Ascending aorta (tissue), 2 donors: ENCODE measurements at regions not wholly inside any gene's neighbourhood (a gene's known extent, or its start where the extent isn't known, plus 50 kb on each side); places are given as distances from the start of the nearest gene placed in this dataset.
"Not testable (repeated sequence)": the region's sequence is repeated elsewhere in the genome, so short reads cannot be mapped to it uniquely, and the experiment has no call there.

Experiments
- DNase-seq, 2 donors: peaks; one replicate each; pipeline ENCODE4 v3.0.0-alpha.2; 2019; ENCODE audit warnings: low spot score in 2 of 2
- H3K27ac ChIP-seq, 2 donors: fragments of 200-600 bp; sonication (generic); one replicate each; pipeline ENCODE4 v1.5.1; 2016 to 2017; ENCODE audit warnings: mild to moderate bottlenecking in 1 of 2
- H3K27me3 ChIP-seq: fragments of 200-600 bp; sonication (generic); one replicate; pipeline ENCODE4 v1.5.1; 2017
- H3K36me3 ChIP-seq, 2 donors: fragments of 200-600 bp; sonication (generic); one replicate each; pipeline ENCODE4 v1.5.1; 2016
- H3K4me1 ChIP-seq, 2 donors: fragments of 200-600 bp; sonication (generic); one replicate each; pipeline ENCODE4 v1.5.1; 2016 to 2017; ENCODE audit warnings: mild to moderate bottlenecking in 1 of 2
- H3K4me3 ChIP-seq, 2 donors: fragments of 200-600 bp; sonication (generic); one replicate each; pipeline ENCODE4 v1.5.1; 2016 to 2017; ENCODE audit warnings: mild to moderate bottlenecking in 1 of 2
- H3K9me3 ChIP-seq, 2 donors: fragments of 200-600 bp; sonication (generic); one replicate each; pipeline ENCODE4 v1.5.1; 2016
- intact Hi-C: fragments of 100-400 bp; cut with DNase I; formaldehyde crosslinking; loops from one replicate; pipeline ENCODE4 v1.15.1; 2023
- TF ChIP-seq, protein P1 (sequence below), 3 experiments: fragments of 200-600 bp in 2 of 3; fragments of 450-650 bp in 1 of 3; sonication (generic) in 2 of 3; IDR thresholded peaks; one replicate each; pipeline ENCODE4 v1.5.1; 2016 to 2019; ENCODE audit warnings: antibody characterized with exemption in 3 of 3, mild to moderate bottlenecking in 1 of 3, moderate library complexity in 1 of 3

DNA sequence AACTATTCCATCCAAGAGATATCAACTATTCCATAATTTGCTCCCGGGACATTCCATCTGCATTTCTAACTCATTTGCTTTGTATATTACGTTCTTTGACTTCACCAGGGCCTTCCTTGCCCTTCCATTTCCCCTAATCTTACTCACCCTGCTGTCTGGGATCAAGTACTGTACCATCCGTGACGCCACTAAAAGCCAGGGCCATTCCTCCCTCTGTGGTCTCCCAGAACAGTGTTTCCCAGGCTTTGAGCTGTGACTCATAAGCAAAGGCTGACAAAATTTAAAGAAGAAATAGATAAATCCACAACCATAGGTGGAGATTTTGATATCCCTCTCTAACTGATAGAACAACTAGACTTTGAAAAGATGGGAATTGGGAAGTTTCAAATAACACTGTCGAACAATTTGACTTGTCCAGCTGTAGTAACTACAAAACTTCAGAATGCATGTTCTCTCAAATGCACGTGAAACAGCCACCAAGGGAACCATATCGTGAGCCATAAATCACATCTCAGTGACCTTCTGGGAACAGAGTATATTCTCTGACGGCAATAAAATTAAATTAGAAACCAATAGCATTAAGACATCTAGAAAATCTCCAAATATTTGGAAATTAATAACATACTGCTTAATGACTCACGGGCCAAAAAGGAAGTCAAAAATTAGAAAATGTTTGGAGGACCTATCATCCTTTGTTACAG lies 501.0 kb downstream of the SETD4 start:
- H3K27ac ChIP-seq: no peak overlapping the region

DNA sequence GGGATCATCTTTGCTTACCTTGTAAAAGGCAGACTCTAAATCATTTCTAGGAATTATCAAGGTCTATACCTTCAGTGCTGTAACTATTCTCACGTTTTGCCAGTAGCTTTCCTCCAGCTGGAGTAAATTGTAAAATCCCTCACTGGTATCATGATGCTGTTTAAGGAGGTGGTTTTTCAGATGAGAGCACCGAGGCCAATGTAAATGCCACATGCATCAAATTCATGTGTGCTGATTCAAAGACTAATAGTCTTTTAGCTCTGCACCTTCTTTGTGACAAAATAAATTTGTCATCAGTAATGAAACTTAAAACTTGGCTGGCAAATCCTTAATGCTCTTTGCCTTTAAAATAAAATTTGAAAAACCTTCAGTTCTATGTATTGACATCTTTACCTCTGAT lies 503.8 kb downstream of the SETD4 start:
- Histone ChIP-seq H3K4me1 (no peaks in the 10 kb centered on the region), H3K4me3 (no peak overlapping the region), H3K36me3 (no peaks in the 10 kb centered on the region), H3K27me3 (no peaks in the 10 kb centered on the region), H3K27ac (no peak overlapping the region), H3K9me3 (no peaks in the 10 kb centered on the region)
- TF ChIP-seq, protein P1, sequence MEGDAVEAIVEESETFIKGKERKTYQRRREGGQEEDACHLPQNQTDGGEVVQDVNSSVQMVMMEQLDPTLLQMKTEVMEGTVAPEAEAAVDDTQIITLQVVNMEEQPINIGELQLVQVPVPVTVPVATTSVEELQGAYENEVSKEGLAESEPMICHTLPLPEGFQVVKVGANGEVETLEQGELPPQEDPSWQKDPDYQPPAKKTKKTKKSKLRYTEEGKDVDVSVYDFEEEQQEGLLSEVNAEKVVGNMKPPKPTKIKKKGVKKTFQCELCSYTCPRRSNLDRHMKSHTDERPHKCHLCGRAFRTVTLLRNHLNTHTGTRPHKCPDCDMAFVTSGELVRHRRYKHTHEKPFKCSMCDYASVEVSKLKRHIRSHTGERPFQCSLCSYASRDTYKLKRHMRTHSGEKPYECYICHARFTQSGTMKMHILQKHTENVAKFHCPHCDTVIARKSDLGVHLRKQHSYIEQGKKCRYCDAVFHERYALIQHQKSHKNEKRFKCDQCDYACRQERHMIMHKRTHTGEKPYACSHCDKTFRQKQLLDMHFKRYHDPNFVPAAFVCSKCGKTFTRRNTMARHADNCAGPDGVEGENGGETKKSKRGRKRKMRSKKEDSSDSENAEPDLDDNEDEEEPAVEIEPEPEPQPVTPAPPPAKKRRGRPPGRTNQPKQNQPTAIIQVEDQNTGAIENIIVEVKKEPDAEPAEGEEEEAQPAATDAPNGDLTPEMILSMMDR (IDR thresholded peaks at IDR 0.05): no peak
- intact Hi-C loops: no loop called here
- no peak for DNase-seq

More for the DNA sequence above, 501.0 kb downstream of the SETD4 start:
- H3K4me1 ChIP-seq: peaks cover 0 to 6% of the 10 kb centered on the region in 2 donors
- no peak overlapping the region for H3K4me3 ChIP-seq
- DNase-seq: no peak
- TF ChIP-seq, protein P1 (IDR thresholded peaks at IDR 0.05): no peak
- intact Hi-C loops: no loop called here
- H3K27me3 ChIP-seq: no peaks in the 10 kb centered on the region
- H3K9me3 ChIP-seq: no peaks in the 10 kb centered on the region
- no peaks in the 10 kb centered on the region for H3K36me3 ChIP-seq

DNA sequence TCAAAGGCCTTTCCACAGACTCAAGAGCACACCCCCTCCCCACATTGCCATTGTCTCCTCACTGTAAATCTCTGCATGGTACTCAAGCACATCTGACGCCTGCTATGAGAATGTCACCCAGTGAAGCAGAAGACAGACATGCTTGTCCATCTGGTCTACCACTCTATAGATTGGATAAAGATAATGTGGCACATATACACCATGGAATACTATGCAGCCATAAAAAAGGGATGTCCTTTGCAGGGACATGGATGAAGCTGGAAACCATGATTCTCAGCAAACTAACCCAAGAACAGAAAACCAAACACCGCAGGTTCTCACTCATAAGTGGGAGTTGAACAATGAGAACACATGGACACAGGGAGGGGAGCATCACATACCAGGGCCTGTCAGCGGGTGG lies 503.4 kb upstream of the RUNX1 start:
- H3K36me3 ChIP-seq, H3K4me1 ChIP-seq, H3K9me3 ChIP-seq, H3K27me3 ChIP-seq, intact Hi-C loops, H3K27ac ChIP-seq, DNase-seq, H3K4me3 ChIP-seq: not testable (repeated sequence)

DNA sequence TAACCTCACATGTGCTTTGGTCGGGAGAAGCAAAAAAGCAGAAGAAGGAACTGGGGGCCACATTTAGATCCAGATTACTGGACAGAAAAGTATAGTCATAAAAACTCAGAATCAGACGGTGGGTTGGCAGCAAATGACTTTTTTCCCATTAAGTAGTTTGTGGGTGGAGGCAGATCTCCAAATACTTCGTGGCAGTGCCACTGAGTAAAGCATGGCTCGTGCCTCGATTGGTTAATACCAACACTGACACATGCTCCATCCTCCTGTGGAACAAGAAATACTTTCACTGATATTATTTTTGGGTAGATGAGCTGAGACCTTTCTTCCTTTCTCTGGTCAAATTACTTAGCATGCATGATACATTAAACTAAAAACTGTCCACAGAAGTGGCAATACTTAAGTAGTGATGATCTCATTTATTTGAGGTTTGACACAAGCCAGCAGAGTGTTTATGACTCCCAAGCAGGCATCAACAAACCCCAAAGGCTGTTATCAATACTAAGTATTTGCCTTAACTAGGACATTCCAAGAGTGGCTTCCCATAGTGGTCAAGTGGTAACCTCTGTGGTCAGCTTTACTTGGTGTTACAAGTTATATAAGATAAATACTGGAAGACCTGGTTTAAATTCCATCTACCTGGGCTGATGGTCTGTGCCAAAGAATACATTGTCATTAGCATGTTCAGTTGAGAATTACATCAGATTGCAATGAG lies 500.0 kb upstream of the RUNX1 start:
- no peak for DNase-seq
- intact Hi-C loops: no loop called here
- Histone ChIP-seq H3K4me3 (no peak overlapping the region), H3K4me1 (no peaks in the 10 kb centered on the region), H3K36me3 (no peaks in the 10 kb centered on the region), H3K27ac (no peak overlapping the region), H3K9me3 (no peaks in the 10 kb centered on the region), H3K27me3 (no peaks in the 10 kb centered on the region)
- TF ChIP-seq, protein P1 (IDR thresholded peaks at IDR 0.05): no peak

GRCh38 chr21:35547946-35548774 lies 499.1 kb upstream of the RUNX1 start:
- intact Hi-C loops: no loop called here
- no peaks in the 10 kb centered on the region for H3K27me3 ChIP-seq
- H3K27ac ChIP-seq: no peak overlapping the region
- H3K36me3 ChIP-seq: no peaks in the 10 kb centered on the region
- H3K4me1 ChIP-seq: no peaks in the 10 kb centered on the region
- DNase-seq: no peak
- H3K4me3 ChIP-seq: no peak overlapping the region
- TF ChIP-seq, protein P1 (IDR thresholded peaks at IDR 0.05): no peak
- H3K9me3 ChIP-seq: no peaks in the 10 kb centered on the region

- DNase-seq: no peak
- intact Hi-C loops: no loop called here
- Histone ChIP-seq H3K36me3 (no peaks in the 10 kb centered on the region), H3K9me3 (no peaks in the 10 kb centered on the region), H3K27me3 (no peaks in the 10 kb centered on the region), H3K4me3 (no peak overlapping the region), H3K27ac (no peak overlapping the region), H3K4me1 (no peaks in the 10 kb centered on the region)
- TF ChIP-seq, protein P1 (IDR thresholded peaks at IDR 0.05): no peak
Measured at GRCh38 chr21:35543746-35544145, 494.6 kb upstream of the RUNX1 start.
